BLaER1 treated with 17β-estradiol and CSF1 and Interleukin-3, amounts not matched to agents 10 nM and 100 nM (cell line): ENCODE measurements at regions not wholly inside any gene's neighbourhood (a gene's known extent, or its start where the extent isn't known, plus 50 kb on each side); places are given as distances from the start of the nearest gene placed in this dataset.
"Not testable (repeated sequence)": the region's sequence is repeated elsewhere in the genome, so short reads cannot be mapped to it uniquely, and the experiment has no call there.

Source experiments
- H3K27ac ChIP-seq, 11 experiments: shearing (Covaris generic); formaldehyde crosslinking; 2 replicates each; pipeline ENCODE4 v1.8.1; 2022
- H3K27me3 ChIP-seq, 11 experiments: shearing (Covaris generic); formaldehyde crosslinking; 2 replicates each; pipeline ENCODE4 v1.8.1; 2022
- H3K36me3 ChIP-seq, 11 experiments: shearing (Covaris generic); formaldehyde crosslinking; 2 replicates each; pipeline ENCODE4 v1.8.1; 2022
- H3K4me1 ChIP-seq, 10 experiments: shearing (Covaris generic); formaldehyde crosslinking; 2 replicates each; pipeline ENCODE4 v1.8.1; 2022
- H3K4me2 ChIP-seq, 11 experiments: shearing (Covaris generic); formaldehyde crosslinking; 2 replicates each; pipeline ENCODE4 v1.8.1; 2022
- H3K4me3 ChIP-seq, 10 experiments: shearing (Covaris generic); formaldehyde crosslinking; 2 replicates each; pipeline ENCODE4 v1.8.1; 2022
- H3K9ac ChIP-seq, 11 experiments: shearing (Covaris generic); formaldehyde crosslinking; 2 replicates each; pipeline ENCODE4 v1.8.1; 2022
- H3K9me3 ChIP-seq, 11 experiments: shearing (Covaris generic); formaldehyde crosslinking; replicated peaks in 1 of 11; 2 replicates each; pipeline ENCODE4 v1.8.1; 2022
- H4K20me1 ChIP-seq, 11 experiments: shearing (Covaris generic); formaldehyde crosslinking; 2 replicates each; pipeline ENCODE4 v1.8.1; 2022
- Cebpa-rat ChIP-seq, 11 experiments: shearing (Covaris generic); IDR thresholded peaks; 2 replicates each; pipeline ENCODE4 v1.8.1; 2022

DNA sequence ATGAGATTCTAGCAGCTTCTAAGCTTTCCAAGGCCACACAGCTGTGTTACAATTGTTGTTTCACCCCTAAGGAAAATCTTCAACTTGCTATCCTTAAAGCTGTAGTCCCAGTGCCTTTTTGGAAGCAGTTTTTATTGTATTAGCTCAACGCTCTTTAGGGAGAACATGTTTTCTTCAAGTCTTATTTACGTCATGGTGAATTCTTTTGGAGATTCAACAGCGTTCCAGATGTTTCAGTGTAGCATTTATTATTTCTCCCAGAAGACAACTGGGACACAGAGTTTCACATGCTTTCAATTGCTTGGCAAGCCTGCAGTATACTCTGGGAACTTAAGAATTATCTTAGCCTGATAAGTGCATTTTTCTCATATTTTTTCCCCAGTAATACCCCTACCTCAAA lies 888.3 kb downstream of the PLOD2 start:
- no peak for TF ChIP-seq Cebpa-rat (IDR thresholded peaks at IDR 0.05)
- H3K27ac ChIP-seq, result no peak overlapping the region
- H3K9me3 ChIP-seq, result peaks cover 0 to 23% (median 3%) of the 10 kb centered on the region in 11 experiments; a peak in 6 of 22 replicates
- no peak overlapping the region for H3K4me2 ChIP-seq
- H3K4me1 ChIP-seq, result no peaks in the 10 kb centered on the region
- no peak overlapping the region for H3K9ac ChIP-seq
- no peaks in the 10 kb centered on the region for H4K20me1 ChIP-seq
- no peaks in the 10 kb centered on the region for H3K36me3 ChIP-seq
- H3K4me3 ChIP-seq, result no peak overlapping the region
- H3K27me3 ChIP-seq, result no peaks in the 10 kb centered on the region

DNA sequence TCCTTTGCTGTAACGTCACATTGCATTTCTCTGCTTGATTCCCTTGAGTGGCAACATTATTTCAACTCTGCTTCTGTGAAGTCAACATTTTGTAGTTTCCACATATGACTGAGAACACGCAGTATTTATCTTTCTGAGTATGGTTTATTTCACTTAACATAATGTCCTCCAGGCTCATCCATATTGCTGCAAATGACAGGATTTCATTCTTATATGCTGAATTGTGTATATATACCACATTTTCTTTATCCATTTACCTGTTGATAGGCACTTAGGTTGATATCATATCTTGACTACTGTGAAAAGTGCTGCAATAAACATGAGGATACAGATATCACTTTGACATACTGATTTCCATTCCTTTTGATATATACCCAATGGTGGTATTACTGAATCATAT lies 878.5 kb downstream of the PLOD2 start:
- H3K27ac ChIP-seq, result no peak overlapping the region
- H3K27me3 ChIP-seq, result no peaks in the 10 kb centered on the region
- no peaks in the 10 kb centered on the region; a peak in 1 of 22 replicates for H3K9me3 ChIP-seq
- H3K4me1 ChIP-seq, result no peaks in the 10 kb centered on the region
- no peak overlapping the region for H3K9ac ChIP-seq
- H3K36me3 ChIP-seq, result no peaks in the 10 kb centered on the region
- H3K4me2 ChIP-seq, result no peak overlapping the region
- H4K20me1 ChIP-seq, result no peaks in the 10 kb centered on the region
- no peak overlapping the region for H3K4me3 ChIP-seq
- TF ChIP-seq Cebpa-rat (IDR thresholded peaks at IDR 0.05), result no peak

DNA sequence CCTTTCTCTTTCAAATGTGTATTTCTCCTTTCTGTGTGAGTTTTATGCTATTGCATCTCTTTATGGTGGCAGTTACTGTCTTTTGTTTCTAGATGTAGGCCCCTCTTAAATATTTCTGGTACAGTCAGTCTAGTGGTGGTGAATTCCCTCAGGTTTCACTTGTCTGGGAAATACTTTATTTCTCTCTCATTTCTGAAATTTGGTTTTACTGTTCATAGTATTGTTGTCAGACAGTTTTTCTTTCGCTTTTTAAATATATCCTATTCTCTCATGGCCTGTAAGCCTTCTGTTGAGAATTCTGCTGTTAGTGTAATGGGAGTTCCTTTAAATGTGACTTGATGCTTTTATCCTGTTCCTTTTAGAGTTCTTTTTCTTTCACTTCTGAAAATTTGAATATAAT lies 874.0 kb downstream of the PLOD2 start:
- no peak overlapping the region for H3K4me2 ChIP-seq
- H3K36me3 ChIP-seq, result no peaks in the 10 kb centered on the region
- no peaks in the 10 kb centered on the region for H3K4me1 ChIP-seq
- H3K27me3 ChIP-seq, result no peaks in the 10 kb centered on the region
- H4K20me1 ChIP-seq, result no peaks in the 10 kb centered on the region
- no peak overlapping the region for H3K4me3 ChIP-seq
- H3K27ac ChIP-seq, result no peak overlapping the region
- H3K9ac ChIP-seq, result no peak overlapping the region
- TF ChIP-seq Cebpa-rat (IDR thresholded peaks at IDR 0.05), result no peak
- H3K9me3 ChIP-seq, result no peaks in the 10 kb centered on the region

DNA sequence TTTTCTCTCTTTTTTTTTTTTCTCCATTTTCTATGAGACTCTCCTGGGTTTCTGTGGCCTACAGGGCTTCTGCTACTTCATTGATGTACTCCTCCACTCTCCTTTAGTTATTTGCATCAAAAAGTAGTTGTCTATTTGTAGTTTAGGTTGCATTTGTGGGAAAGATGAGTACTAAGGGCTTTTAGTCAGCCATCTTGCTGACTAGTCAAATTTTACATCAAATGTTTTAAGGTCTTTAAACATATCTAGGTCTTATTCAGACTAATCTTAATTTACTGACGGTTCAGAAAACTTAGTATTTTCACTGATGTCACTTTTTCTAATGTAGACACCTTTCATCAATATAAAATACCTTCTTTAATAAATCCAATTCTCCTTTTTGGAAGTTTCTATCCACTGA lies 871.0 kb downstream of the PLOD2 start:
- H3K4me3 ChIP-seq, result no peak overlapping the region
- no peaks in the 10 kb centered on the region for H3K27me3 ChIP-seq
- H3K36me3 ChIP-seq, result no peaks in the 10 kb centered on the region
- no peak for TF ChIP-seq Cebpa-rat (IDR thresholded peaks at IDR 0.05)
- no peaks in the 10 kb centered on the region for H3K9me3 ChIP-seq
- no peaks in the 10 kb centered on the region for H3K4me1 ChIP-seq
- H4K20me1 ChIP-seq, result no peaks in the 10 kb centered on the region
- no peak overlapping the region for H3K27ac ChIP-seq
- no peak overlapping the region for H3K9ac ChIP-seq
- H3K4me2 ChIP-seq, result no peak overlapping the region

DNA sequence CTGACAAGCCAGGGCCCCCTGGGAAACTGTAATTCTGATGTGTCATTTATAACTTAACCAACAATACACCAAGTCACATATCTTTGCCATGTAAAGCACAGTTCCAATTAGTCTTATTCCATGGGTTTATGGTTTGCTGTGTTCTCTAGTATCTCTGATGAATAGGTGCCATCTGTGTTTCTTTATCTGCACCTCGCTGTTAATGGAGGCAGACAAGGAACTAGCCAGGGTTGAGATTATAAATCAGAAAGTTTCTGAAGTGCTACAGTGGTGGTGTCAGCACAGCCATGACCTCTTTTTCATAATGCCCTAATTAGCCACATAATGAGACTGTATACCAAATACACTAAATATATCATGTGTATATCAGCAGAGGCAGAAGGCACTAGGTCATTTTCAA lies 866.4 kb downstream of the PLOD2 start:
- no peak overlapping the region for H3K9ac ChIP-seq
- TF ChIP-seq Cebpa-rat (IDR thresholded peaks at IDR 0.05), result no peak
- H3K36me3 ChIP-seq, result no peaks in the 10 kb centered on the region
- H3K4me1 ChIP-seq, result no peaks in the 10 kb centered on the region
- no peaks in the 10 kb centered on the region for H3K9me3 ChIP-seq
- no peak overlapping the region for H3K4me3 ChIP-seq
- no peak overlapping the region for H3K27ac ChIP-seq
- H3K27me3 ChIP-seq, result no peaks in the 10 kb centered on the region
- no peak overlapping the region for H3K4me2 ChIP-seq
- no peaks in the 10 kb centered on the region for H4K20me1 ChIP-seq

DNA sequence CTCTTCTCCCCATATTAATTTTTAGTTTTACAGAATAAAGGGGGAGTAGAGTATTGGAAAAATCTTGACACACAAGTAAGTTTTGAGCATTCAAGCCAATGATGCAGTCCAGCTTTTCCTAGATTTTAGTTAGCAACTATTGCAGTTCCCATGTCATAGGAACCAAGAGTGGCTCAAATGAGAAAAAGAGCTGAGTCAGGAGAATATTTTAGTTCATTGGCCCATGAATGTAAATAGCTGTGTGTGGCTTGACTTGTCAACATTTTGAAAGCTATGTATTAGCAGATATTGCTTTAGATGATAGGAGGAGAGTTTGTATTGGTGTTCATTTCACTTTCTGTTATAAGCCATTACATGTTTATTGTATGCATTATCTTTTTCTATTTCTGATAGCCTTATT lies 853.7 kb downstream of the PLOD2 start:
- no peaks in the 10 kb centered on the region for H3K4me1 ChIP-seq
- H3K27me3 ChIP-seq, result no peaks in the 10 kb centered on the region
- H4K20me1 ChIP-seq, result no peaks in the 10 kb centered on the region
- TF ChIP-seq Cebpa-rat (IDR thresholded peaks at IDR 0.05), result no peak
- no peak overlapping the region for H3K27ac ChIP-seq
- no peak overlapping the region for H3K4me2 ChIP-seq
- H3K9ac ChIP-seq, result no peak overlapping the region
- no peaks in the 10 kb centered on the region for H3K36me3 ChIP-seq
- H3K4me3 ChIP-seq, result no peak overlapping the region
- no peaks in the 10 kb centered on the region for H3K9me3 ChIP-seq

DNA sequence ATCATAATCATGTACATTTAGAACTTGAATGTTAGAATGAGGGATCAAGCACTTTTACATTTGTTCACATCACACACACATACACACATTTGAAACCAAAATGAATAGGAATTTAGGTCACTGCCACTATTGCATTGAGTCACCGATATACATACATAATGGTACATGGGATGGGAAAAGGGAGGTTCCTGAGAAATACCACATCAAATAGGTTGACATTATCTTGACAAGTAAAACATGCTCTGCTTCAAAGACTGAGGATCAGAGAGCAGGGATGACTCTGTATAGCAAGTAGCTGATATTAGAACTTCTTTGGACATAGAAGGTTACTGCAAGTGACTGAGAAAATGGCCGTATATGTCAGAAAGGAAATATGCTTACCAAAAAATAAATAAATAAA lies 847.2 kb downstream of the PLOD2 start:
- no peak overlapping the region for H3K4me2 ChIP-seq
- no peak for TF ChIP-seq Cebpa-rat (IDR thresholded peaks at IDR 0.05)
- no peak overlapping the region for H3K4me3 ChIP-seq
- no peaks in the 10 kb centered on the region for H3K4me1 ChIP-seq
- H4K20me1 ChIP-seq, result no peaks in the 10 kb centered on the region
- H3K27me3 ChIP-seq, result no peaks in the 10 kb centered on the region
- H3K9ac ChIP-seq, result no peak overlapping the region
- H3K36me3 ChIP-seq, result no peaks in the 10 kb centered on the region
- H3K27ac ChIP-seq, result no peak overlapping the region
- H3K9me3 ChIP-seq, result no peaks in the 10 kb centered on the region

DNA sequence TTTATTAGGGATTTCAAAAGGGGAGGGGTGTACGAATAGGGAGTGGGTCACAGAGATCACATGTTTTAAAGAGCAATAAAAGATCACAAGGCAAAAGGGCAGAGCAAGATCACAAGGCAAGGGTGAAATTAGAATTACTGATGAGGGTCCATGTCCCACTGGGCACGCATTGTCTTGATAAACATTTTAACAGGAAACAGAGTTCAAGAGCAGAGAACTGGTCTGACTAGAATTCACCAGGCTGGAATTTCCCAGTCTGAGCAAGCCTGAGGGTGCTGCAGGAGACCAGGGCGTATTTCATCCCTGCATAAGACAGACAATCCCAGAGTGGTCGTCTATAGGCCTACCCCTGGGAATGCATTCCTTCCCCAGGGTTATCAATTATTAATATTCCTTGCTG lies 844.7 kb downstream of the PLOD2 start:
- H3K36me3 ChIP-seq, H3K27me3 ChIP-seq, H3K27ac ChIP-seq, H3K4me1 ChIP-seq, H3K4me3 ChIP-seq, H3K4me2 ChIP-seq, H3K9ac ChIP-seq, H3K9me3 ChIP-seq, H4K20me1 ChIP-seq: not testable (repeated sequence)

DNA sequence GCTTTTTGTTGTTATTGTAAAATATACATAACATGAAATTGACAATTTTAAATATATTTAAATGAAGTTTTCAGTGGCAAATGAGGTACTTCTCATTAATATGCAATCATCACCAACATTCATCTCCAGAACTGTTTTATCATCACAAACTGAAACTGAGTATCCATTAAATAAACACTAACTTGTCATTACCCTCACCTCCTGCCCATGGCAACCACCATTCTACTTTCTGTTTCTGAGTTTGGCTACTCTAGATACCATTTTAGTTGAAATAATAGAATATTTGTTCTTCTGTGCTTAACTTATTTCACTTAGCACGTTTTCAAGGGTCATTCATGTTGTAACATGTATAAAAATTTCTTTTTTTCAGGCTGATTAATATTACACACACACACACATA lies 834.3 kb downstream of the PLOD2 start:
- no peaks in the 10 kb centered on the region for H3K4me1 ChIP-seq
- no peak overlapping the region for H3K4me2 ChIP-seq
- no peak for TF ChIP-seq Cebpa-rat (IDR thresholded peaks at IDR 0.05)
- H3K9me3 ChIP-seq, result no peaks in the 10 kb centered on the region
- H3K27me3 ChIP-seq, result no peaks in the 10 kb centered on the region
- no peaks in the 10 kb centered on the region for H4K20me1 ChIP-seq
- no peak overlapping the region for H3K9ac ChIP-seq
- H3K4me3 ChIP-seq, result no peak overlapping the region
- no peak overlapping the region for H3K27ac ChIP-seq
- H3K36me3 ChIP-seq, result no peaks in the 10 kb centered on the region

DNA sequence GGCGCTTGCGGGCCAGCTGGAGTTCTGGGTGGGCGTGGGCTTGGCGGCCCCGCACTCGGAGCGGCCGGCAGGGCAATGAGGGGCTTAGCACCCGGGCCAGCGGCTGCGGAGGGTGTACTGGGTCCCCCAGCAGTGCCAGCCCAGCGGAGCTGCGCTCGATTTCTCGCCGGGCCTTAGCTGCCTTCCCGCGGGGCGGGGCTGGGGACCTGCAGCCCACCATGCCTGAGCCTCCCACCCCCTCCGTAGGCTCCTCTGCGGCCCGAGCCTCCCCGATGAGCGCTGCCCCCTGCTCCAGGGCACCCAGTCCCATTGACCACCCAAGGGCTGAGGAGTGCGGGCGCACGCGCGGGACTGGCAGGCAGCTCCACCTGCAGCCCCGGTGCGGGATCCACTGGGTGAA lies 827.6 kb downstream of the PLOD2 start:
- not testable (repeated sequence) for H4K20me1 ChIP-seq

DNA sequence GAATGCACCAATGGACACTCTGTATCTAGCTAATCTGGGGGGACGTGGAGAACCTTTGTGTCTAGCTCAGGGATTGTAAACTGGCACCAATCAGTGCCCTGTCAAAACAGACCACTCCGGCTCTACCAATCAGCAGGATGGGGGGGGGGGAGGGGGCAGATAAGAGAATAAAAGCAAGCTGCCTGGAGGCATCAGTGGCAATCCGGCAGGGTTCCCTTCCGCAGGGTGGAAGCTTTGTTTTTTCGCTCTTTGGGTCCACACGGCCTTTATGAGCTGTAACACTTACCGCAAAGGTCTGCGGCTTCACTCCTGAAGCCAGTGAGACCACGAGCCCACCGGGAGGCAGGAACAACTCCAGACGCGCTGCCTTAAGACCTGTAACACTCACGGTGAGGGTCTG lies 827.1 kb downstream of the PLOD2 start:
- H3K4me2 ChIP-seq, result no peak overlapping the region
- no peaks in the 10 kb centered on the region for H4K20me1 ChIP-seq
- H3K36me3 ChIP-seq, result no peaks in the 10 kb centered on the region
- H3K9ac ChIP-seq, result no peak overlapping the region
- H3K27me3 ChIP-seq, result no peaks in the 10 kb centered on the region
- no peak overlapping the region for H3K27ac ChIP-seq
- no peaks in the 10 kb centered on the region for H3K4me1 ChIP-seq
- H3K9me3 ChIP-seq, result peaks cover 0 to 9% (median 0%) of the 10 kb centered on the region in 11 experiments; a peak in 7 of 22 replicates
- H3K4me3 ChIP-seq, result no peak overlapping the region
- TF ChIP-seq Cebpa-rat (IDR thresholded peaks at IDR 0.05), result no peak

More for the DNA sequence above, 827.6 kb downstream of the PLOD2 start:
- H3K4me2 ChIP-seq, H3K9ac ChIP-seq, H3K27me3 ChIP-seq, H3K4me3 ChIP-seq, H3K9me3 ChIP-seq, H3K36me3 ChIP-seq, H3K27ac ChIP-seq, H3K4me1 ChIP-seq: not testable (repeated sequence)
